ENCODE measurements at regions not wholly inside any gene's neighbourhood (a gene's known extent, or its start where the extent isn't known, plus 50 kb on each side); places are given as distances from the start of the nearest gene placed in this dataset.

DNA sequence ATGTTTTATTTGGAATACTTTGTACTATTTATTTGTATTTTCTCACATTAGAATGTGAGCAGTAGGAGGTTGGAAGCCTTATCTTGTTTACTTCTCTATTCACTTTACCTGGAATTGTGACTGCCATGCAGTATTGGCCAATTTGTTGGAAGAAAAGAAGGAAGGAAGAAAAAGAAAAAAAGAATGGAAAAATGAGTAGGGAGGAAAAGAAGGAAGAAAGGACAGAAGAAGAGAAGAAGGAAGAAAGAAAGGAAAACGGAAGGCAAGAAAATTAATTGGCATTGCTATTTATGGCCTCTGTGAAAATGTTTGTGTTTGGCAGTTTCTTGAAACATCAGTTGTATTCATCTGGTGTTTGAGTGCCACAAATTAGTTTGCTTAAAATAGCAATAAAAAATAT, 575.2 kb upstream of the ZNF608 start:
- no peak for DNase-seq
- TF ChIP-seq GATA1 (IDR thresholded peaks at IDR 0.05; ENCODE audit: low read depth, low read length) (no peak), POLR2A (IDR thresholded peaks at IDR 0.05; ENCODE audit: low read length) (no peak)

DNA sequence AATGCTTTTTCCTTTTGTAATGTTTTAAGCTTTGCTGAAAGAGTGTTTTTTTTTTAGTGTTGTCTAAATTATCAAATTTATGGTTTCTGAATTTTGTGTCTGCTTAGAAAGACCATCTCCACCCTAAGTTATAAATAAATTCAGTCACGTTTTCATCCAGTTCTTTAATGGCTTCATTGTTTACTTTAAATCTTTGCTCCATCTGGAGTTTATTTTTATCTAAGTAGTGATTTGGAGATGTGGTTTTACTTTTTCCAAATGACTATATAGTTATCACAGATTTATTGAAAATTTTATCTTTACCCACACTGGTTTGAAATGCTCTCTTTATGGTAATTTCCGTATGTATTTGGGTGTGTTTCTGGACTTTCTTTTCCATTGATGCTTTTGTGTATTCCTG, 577.2 kb upstream of the ZNF608 start:
- no peak for TF ChIP-seq GATA1 (IDR thresholded peaks at IDR 0.05; ENCODE audit: low read depth, low read length)
- TF ChIP-seq POLR2A (IDR thresholded peaks at IDR 0.05; ENCODE audit: low read length): no peak
- DNase-seq: no peak

DNA sequence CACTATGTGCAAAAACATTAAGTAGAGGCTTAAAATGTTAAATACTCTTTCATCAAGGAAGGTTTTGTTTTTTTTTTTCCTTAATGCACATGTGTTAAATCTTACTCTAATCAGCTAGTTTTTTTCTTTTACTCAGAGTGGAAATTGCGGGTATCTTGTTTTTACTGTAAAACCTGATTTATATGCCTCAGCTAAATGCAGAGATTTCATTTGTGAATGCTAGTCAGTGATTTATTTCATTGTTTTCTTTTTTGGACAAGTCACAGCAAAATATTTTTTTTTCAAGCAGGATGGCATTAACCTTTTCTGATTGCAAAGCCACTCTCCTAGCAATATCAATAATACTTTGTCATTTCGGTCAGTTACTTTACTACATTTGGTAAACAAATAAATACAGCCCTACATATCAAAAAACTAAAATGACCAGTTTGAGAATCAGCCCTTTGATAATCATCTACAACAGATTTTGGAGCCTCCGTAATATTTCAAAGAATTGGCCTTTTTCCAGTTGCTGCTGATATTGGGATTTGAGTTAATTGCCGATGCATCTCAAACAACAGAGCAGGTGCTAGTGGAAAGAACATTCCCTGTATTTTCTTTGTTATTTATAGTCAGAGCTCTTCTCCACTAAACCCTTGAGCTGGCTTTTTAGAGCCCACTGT, 579.2 kb upstream of the ZNF608 start:
- no peak for DNase-seq
- TF ChIP-seq GATA1 (IDR thresholded peaks at IDR 0.05; ENCODE audit: low read depth, low read length): no peak
- TF ChIP-seq POLR2A (IDR thresholded peaks at IDR 0.05; ENCODE audit: low read length): no peak

DNA sequence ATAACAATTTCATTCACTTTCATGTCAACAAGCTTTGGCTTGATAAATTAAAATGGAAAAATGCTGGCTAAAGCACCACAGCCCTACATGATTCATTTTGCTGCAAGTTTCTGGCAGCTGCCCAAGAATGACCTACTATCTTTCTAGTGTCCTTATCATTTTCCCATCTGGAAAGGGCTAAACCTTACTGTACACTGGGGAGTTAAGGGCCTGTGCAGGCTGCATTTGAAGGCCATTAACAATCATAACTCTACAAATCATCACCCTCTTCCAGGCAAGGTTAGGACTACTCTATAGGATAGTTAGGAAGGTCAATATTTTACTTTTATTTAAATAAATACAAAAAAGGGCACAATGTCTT, 579.7 kb upstream of the ZNF608 start:
- DNase-seq: peak in 1 of 2 experiments; percentile 0
- no peak for TF ChIP-seq POLR2A (IDR thresholded peaks at IDR 0.05; ENCODE audit: low read length)
- TF ChIP-seq GATA1 (IDR thresholded peaks at IDR 0.05; ENCODE audit: low read depth, low read length): no peak

DNA sequence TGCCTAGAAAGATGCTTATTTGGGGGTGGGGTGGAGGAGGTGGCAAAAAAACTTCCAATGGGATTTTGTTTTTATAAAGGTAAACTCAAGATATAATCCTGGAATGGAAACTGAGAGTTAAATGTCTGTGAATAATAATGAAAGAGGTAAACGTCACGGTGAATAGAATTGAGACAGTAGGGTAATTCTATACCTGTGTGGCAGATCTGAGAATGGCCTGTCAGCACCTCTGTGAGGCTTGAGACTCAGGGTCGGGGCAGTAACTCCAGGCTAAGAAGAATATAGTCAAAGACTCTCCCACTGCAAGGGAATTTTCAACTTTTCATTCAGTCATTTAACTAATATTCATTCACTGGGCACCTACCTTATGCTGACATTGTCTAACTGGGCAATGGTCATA, 581.2 kb upstream of the ZNF608 start:
- TF ChIP-seq GATA1 (IDR thresholded peaks at IDR 0.05; ENCODE audit: low read depth, low read length) (no peak), POLR2A (IDR thresholded peaks at IDR 0.05; ENCODE audit: low read length) (no peak)
- DNase-seq: no peak

DNA sequence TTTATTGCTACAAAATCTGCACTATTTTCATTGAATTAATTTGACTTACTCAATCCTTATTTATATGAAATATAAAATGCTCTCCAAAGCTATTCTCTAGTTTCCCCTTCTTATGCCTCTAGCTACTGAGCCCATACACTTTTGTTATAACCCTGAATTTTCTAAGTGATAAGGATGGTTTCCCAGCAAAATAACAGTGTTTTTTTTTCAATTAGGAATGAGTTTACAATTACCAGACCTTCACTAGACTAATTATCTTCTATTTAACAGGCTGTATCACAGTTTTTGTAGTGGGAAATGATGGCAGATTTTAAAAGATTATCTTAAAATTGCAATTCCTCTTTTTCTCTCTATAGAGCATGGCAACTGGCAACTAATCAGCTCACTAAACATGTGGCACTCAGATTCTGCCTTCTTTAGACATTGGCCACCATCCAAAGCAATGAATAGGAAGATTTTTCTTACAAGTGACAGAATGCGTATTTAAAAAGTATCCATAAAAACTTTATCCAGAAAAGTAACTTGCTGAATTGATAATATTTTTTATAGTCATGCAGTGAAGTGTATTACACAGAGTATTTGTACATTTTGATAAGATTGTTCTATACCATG, 585.7 kb upstream of the ZNF608 start:
- no peak for TF ChIP-seq POLR2A (IDR thresholded peaks at IDR 0.05; ENCODE audit: low read length)
- no peak for TF ChIP-seq GATA1 (IDR thresholded peaks at IDR 0.05; ENCODE audit: low read depth, low read length)
- DNase-seq: no peak

DNA sequence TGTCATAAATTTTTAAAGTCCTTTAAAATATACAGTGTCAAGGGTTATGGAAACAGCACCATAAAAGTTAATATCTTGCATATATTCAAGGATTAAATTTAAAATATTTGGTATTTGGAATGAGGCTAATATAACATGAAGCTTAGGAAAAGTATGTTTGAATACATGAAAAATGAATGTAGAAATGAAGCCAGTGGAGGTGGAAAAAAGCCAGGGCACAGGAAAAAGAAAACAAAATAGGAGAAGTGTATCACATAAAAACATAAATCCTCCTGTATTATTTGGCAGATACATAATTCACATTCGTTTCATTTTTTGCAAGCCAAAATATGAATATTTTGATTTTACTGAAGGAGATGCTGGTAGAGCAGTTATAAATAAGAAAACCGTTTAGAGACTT, 587.0 kb upstream of the ZNF608 start:
- no peak for DNase-seq
- no peak for TF ChIP-seq GATA1 (IDR thresholded peaks at IDR 0.05; ENCODE audit: low read depth, low read length)
- no peak for TF ChIP-seq POLR2A (IDR thresholded peaks at IDR 0.05; ENCODE audit: low read length)

DNA sequence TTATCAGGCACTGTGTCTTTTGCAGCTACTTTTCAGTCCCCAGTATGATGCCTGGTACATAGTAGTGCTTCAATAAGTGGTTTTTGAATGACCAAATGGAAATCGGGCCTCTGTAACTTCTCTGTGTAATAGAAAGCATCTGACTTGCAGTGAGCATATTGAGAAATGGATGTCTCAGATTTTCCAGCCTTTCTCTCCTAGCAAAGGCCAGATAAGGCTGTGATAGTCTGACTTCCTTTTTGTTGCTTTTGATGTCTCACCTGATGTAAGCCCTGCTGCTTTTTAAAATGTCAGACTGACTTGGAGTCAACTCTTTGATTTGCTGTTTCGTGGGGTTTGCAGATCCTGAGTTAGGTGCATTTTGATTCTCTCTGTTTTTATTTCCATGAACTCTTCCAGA, 590.0 kb upstream of the ZNF608 start:
- TF ChIP-seq GATA1 (IDR thresholded peaks at IDR 0.05; ENCODE audit: low read depth, low read length): no peak
- no peak for TF ChIP-seq POLR2A (IDR thresholded peaks at IDR 0.05; ENCODE audit: low read length)
- DNase-seq: no peak

DNA sequence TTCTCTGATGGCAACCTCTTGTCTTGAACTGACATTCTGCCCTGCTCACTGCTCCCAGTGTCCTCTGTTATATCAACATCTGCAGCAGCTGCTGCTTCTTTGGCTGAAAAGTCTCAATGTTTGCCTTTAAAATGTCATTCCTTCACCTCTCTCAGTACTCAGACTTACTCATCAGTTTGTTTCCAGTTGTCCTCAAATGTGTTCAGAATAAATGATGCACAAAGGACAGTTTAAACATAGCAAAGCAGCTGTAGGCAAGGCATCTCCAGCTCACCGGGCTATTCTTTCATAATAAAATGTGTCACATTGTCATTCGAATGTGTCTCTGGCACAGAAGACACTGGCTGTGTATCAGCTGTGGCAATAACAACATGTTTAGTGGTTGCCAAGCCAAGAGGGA, 590.9 kb upstream of the ZNF608 start:
- no peak for DNase-seq
- TF ChIP-seq GATA1 (IDR thresholded peaks at IDR 0.05; ENCODE audit: low read depth, low read length) (no peak), POLR2A (IDR thresholded peaks at IDR 0.05; ENCODE audit: low read length) (no peak)

DNA sequence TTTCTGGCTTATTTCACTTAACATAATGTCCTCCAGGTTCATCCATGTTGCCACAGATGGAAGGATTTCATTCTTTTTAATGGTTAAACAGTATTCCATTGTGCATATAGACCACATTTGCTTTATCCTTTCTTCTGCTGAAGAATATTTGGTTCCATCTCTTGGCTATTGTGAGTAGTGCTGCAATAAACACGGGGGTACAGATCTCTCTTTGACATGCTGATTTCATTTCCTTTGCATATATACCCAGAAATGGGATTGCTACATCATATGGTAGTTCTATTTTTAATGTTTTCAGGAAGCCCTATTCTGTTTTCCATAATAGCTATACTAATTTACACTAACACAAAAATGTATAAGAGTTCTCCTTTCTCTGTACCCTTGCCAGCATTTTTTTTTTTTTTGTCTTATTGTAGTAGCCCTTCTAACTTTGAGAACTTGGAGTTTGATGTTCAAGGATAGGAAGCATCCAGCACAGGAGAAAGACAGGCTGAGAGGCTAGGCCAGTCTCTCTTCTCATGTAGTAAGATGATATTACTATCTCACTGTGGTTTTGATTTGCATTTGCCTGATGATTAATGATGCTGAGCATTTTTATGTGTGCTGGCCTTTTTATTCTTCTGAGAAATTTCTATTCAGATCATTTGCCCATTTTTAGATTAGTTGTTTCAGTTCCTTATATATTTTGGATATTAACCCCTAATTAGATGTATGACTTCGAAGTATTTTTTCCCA, 592.2 kb upstream of the ZNF608 start:
- TF ChIP-seq POLR2A (IDR thresholded peaks at IDR 0.05; ENCODE audit: low read length) (no peak), GATA1 (IDR thresholded peaks at IDR 0.05; ENCODE audit: low read depth, low read length) (no peak)
- no peak for DNase-seq

DNA sequence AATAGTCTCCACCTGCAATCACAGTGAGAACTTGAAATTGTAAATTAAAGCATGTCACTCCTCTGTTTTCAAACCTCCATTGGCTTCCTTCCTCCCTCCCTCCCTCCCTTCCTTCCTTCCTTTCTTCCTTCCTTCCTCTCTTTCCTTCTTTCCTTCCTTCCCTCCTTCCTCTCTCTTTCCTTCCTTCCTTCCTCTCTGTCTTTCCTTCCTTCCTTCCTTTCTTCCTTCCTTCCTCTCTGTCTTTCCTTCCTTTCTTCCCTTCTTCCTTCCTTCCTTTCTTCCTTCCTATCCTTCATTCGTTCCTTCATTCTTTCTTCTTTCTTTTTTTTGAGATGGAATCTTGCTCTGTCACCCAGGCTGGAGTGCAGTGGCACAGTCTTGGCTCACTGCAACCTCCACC, 595.0 kb upstream of the ZNF608 start:
- no peak for DNase-seq
- TF ChIP-seq POLR2A (IDR thresholded peaks at IDR 0.05; ENCODE audit: low read length) (no peak), GATA1 (IDR thresholded peaks at IDR 0.05; ENCODE audit: low read depth, low read length) (no peak)

DNA sequence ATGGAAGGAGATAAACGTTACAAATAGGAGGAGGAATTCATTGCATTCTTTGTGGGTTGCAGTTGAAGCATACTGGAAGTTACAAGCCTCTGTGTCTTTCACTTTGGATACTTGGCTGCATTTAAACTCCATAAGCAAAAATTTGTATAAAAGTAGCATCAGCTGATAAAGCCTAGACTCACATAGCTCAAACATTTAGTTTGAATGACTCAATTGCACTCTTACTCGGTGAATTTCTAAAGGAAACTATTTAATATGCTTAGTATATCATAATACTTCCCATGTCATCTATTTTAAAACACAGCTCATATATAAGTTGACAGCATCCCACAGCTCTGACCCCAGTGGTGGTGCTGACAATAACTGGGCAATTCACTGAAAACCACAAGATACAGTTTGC, 596.6 kb upstream of the ZNF608 start:
- TF ChIP-seq POLR2A (IDR thresholded peaks at IDR 0.05; ENCODE audit: low read length): no peak
- no peak for TF ChIP-seq GATA1 (IDR thresholded peaks at IDR 0.05; ENCODE audit: low read depth, low read length)

DNA sequence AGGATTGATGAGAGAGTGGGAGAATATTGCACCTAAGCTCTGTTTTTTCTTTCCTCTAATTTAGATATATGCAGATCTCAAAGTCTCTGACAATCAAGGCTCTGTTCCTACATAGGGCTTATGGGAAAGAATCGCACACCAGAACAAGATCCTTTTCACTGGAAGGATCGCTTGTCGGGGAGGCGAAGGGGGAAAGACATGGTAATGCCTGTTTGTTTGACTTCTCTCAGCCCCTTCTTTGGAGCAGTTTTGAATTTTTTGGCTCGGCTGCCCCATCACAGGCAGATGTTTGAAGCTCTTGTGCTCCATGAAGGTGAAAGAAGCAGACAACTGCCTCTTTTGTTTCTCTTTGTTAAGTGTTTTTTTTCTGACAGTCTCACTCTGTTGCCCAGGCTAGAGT, 599.9 kb upstream of the ZNF608 start:
- no peak for TF ChIP-seq GATA1 (IDR thresholded peaks at IDR 0.05; ENCODE audit: low read depth, low read length)
- no peak for TF ChIP-seq POLR2A (IDR thresholded peaks at IDR 0.05; ENCODE audit: low read length)
- no peak for DNase-seq

More for the DNA sequence above, 596.6 kb upstream of the ZNF608 start:
- DNase-seq: no peak

DNA sequence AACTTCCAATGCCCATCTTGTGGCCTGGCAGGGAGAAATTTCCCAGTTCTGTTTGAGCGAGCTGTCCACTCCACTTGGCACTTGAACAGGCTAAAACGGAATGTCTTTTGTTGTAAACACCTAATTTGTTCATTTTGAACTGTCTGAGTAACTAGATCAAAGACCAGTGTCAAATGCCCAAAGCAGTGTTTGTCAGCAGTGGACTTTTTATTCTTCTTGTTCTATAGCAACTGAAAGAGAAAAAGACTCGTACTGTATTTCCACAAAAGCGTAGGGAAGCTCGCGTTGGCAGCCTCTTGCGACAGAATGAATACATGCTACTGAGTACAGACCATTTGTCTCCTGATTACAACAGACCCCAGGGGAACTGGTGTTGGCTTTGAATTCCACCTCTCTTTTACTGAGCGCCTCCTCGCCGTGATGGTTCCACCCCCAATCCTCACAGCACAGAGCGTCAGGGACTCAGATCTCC, 601.8 kb upstream of the ZNF608 start:
- no peak for DNase-seq
- TF ChIP-seq POLR2A (IDR thresholded peaks at IDR 0.05; ENCODE audit: low read length): no peak

Data from erythroblast (primary cell).